KOPT-K1 (cell line): ENCODE measurements at regions not wholly inside any gene's neighbourhood (a gene's known extent, or its start where the extent isn't known, plus 50 kb on each side); places are given as distances from the start of the nearest gene placed in this dataset.
"Not testable (repeated sequence)": the region's sequence is repeated elsewhere in the genome, so short reads cannot be mapped to it uniquely, and the experiment has no call there.

ENCODE experiments used
- H3K27ac ChIP-seq: fragments of 200-600 bp; sonication (generic); 2 replicates; pipeline ENCODE4 v1.5.1; 2016; ENCODE audit warnings: antibody characterized with exemption, mild to moderate bottlenecking, low read depth, low read length; ENCODE audit not compliant: poor library complexity, severe bottlenecking
- H3K36me3 ChIP-seq: fragments of 200-600 bp; sonication (generic); 2 replicates; pipeline ENCODE4 v1.5.1; 2017; ENCODE audit warnings: antibody characterized with exemption, mild to moderate bottlenecking, low read length, moderate library complexity; ENCODE audit not compliant: insufficient read depth
- H3K9me3 ChIP-seq: fragments of 200-600 bp; sonication (generic); 2 replicates; pipeline ENCODE4 v1.5.1; 2017; ENCODE audit warnings: antibody characterized with exemption, low read length, mild to moderate bottlenecking; ENCODE audit not compliant: insufficient read depth, poor library complexity, severe bottlenecking

DNA sequence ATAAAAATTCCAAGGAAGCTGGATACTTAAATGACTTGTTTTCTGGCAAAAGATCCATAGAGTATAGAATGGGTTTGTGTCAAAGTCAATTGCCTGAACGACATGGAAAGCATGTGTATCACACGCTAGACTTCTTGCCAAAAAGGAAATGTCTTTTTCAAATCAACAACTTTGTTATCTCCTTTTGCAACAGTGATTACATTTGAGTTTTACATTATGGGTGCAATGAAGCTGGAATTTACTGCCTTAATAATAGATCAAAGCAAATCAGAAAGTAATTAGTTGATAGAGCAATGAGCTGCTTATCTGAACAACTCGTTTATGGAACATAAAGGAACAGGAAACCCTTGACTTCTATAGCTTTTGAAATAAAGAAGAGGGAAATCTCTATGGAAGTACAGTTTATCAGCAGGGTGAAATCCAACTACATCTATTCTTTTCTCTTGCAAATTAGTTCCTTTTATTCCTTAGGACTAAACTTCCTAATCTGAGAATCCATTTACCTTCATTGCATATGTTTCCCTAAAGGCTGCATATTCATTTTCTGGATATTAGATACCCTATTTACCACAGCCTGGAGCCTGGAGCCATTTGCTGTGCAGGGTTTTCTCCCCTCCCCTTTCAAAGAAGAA, 415.1 kb upstream of the NECTIN3 start:
- H3K27ac ChIP-seq = no peak overlapping the region
- no peaks in the 10 kb centered on the region for H3K9me3 ChIP-seq
- H3K36me3 ChIP-seq = no peaks in the 10 kb centered on the region

DNA sequence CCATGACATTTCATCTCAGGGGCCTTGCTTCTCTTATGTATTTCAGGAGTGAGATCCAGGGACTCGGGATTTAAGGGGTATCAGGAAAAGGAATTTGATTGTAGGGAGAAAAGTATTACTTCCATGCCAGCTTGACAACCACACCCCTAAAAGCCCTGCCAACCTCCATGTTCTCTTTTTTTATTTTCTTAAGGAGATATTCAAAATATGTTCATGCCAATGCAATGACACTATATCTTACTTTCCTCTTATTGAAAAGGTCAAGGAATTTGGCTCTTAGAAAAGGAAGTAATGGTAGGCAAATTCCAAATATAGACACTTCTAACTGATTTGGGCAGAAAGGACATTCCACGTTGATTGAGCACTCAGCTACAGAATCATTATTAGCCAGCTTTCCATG, 407.5 kb upstream of the NECTIN3 start:
- Histone ChIP-seq H3K36me3 (no peaks in the 10 kb centered on the region), H3K9me3 (peaks cover 12% of the 10 kb centered on the region), H3K27ac (no peak overlapping the region)

GRCh38 chr3:110666495-110666894, 405.1 kb upstream of the NECTIN3 start:
- H3K36me3 ChIP-seq = no peaks in the 10 kb centered on the region
- no peak overlapping the region for H3K27ac ChIP-seq
- peaks cover 27% of the 10 kb centered on the region for H3K9me3 ChIP-seq

DNA sequence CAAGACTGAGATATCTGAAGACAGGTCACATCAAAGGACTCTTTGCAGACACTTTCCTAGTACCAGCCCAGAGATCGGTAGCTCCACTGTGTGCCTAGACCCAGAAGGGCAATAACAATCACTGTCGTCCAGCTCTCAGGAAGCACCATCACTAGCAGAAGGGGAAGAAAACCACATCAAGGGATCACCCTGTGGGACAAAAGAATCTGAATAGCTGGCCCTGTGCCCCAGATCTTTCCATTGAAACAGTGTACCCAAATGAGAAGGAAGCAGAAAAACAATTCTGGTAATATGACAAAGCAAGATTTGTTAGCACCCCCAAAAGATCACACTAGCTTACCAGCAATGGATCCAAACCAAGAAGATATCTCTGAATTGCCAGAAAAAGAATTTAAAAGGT, 404.4 kb upstream of the NECTIN3 start:
- Histone ChIP-seq H3K9me3 (peaks cover 25% of the 10 kb centered on the region), H3K27ac (no peak overlapping the region)

GRCh38 chr3:110670407-110670806, 401.2 kb upstream of the NECTIN3 start:
- Histone ChIP-seq H3K9me3 (peaks cover 17% of the 10 kb centered on the region), H3K27ac (no peak overlapping the region), H3K36me3 (no peaks in the 10 kb centered on the region)

More for the DNA sequence above, 404.4 kb upstream of the NECTIN3 start:
- H3K36me3 ChIP-seq = no peaks in the 10 kb centered on the region

DNA sequence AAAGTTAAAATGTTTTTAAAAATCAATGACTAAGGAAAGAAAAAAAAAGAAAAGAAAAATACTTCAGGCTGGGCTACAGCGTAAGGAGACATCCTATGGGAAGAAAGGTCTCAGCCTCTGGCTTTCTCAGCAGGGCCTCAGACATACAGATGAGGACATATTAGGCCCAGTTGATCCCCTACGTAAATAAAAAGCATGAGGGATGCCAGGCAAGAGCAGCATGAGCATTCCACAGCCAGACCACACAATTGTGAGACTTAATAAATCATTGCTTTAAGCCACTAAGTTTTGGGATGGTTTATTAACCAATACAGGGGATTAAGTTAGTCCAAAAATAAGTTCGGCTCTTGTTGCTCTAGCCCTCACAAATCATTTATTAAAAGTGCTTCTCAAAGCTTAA, 394.1 kb upstream of the NECTIN3 start:
- H3K27ac ChIP-seq = no peak overlapping the region
- H3K9me3 ChIP-seq = no peaks in the 10 kb centered on the region
- H3K36me3 ChIP-seq = no peaks in the 10 kb centered on the region

GRCh38 chr3:110679285-110679684, 392.3 kb upstream of the NECTIN3 start:
- Histone ChIP-seq H3K27ac (no peak overlapping the region), H3K9me3 (no peaks in the 10 kb centered on the region), H3K36me3 (no peaks in the 10 kb centered on the region)

- Histone ChIP-seq H3K36me3 (no peaks in the 10 kb centered on the region), H3K9me3 (no peaks in the 10 kb centered on the region)
Observed at GRCh38 chr3:110680450-110680849, 391.2 kb upstream of the NECTIN3 start.

DNA sequence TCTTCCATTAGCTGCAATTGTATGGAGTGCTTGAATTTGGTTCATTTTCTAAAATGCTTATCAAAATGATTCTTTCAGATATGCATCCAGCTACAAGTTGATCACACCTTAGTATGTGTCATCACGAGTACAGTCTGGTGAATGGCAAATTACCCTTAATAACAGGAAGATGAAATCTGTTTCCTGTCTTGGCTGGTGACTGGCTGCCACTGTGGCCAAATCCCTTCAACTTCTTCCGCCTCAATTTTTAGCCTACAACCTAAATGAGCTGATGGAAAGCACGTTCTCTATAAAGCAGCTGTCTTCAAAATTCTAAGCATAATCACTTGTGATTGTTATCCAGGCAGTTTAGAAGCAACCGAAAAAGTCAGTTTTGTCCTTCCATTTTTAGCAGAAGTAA, 387.1 kb upstream of the NECTIN3 start:
- no peaks in the 10 kb centered on the region for H3K36me3 ChIP-seq
- no peak overlapping the region for H3K27ac ChIP-seq
- H3K9me3 ChIP-seq = no peaks in the 10 kb centered on the region

More at GRCh38 chr3:110680450-110680849, 391.2 kb upstream of the NECTIN3 start:
- no peak overlapping the region for H3K27ac ChIP-seq

DNA sequence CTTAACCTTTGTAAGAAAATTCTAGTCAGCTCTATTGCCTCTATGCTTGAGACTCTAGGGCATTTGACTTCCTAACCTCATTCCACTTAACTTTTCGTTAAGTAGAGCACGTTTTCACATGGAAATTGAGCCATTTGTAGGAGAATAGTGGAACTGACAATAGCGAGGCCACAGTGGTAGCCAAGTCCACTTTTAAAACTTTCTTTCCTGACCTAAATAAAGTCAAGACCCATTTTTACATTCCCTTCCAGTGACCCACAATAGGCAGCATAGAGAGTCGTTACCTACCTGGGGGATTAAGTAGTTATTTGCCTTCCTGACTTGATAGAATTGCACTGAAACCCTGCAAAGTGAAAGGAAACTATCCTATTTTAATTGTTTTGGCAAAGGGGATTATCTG, 386.0 kb upstream of the NECTIN3 start:
- no peaks in the 10 kb centered on the region for H3K36me3 ChIP-seq
- no peak overlapping the region for H3K27ac ChIP-seq
- no peaks in the 10 kb centered on the region for H3K9me3 ChIP-seq

DNA sequence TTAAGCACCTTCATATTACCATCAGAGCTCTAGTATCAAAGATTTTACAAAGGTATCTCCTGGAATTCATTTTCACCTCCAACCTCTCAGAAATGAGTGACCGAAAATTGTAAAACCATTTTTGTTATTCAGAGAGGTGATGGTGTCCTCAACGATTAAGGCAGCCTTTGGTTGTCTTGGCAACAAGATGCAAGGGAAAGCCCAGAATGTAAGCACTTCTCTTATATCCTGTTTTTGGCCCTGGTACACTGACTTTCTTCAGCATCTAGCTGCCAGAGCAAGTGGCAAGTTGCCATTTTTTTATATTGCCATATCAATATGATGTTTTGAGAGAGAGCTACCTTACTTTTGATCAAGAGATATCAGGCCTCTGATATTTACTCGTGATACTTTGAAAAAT, 384.9 kb upstream of the NECTIN3 start:
- H3K36me3 ChIP-seq = no peaks in the 10 kb centered on the region
- no peak overlapping the region for H3K27ac ChIP-seq

GRCh38 chr3:110687138-110687537, 384.5 kb upstream of the NECTIN3 start:
- no peaks in the 10 kb centered on the region for H3K36me3 ChIP-seq
- H3K9me3 ChIP-seq = no peaks in the 10 kb centered on the region
- H3K27ac ChIP-seq = no peak overlapping the region

More for the DNA sequence above, 384.9 kb upstream of the NECTIN3 start:
- no peaks in the 10 kb centered on the region for H3K9me3 ChIP-seq

DNA sequence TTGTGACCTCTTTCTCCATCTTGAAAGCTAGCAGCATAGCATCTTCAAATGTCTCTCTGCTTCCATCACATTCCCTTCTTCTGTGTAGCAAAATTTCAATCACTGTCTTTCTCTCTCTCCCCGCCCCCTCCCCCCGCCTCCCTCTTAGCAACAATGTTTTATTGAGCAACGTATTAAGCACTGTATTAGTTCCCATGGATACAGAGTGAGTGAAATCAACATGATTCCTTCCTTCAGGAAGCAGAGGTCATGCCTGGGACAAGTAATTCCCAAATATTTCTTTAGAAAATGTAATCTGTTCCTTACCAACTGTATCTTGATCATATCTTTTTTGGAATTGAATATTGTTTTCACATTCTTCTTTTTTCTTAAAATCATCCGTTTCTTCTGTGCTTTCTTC, 373.7 kb upstream of the NECTIN3 start:
- H3K9me3 ChIP-seq = no peaks in the 10 kb centered on the region
- no peaks in the 10 kb centered on the region for H3K36me3 ChIP-seq
- no peak overlapping the region for H3K27ac ChIP-seq

DNA sequence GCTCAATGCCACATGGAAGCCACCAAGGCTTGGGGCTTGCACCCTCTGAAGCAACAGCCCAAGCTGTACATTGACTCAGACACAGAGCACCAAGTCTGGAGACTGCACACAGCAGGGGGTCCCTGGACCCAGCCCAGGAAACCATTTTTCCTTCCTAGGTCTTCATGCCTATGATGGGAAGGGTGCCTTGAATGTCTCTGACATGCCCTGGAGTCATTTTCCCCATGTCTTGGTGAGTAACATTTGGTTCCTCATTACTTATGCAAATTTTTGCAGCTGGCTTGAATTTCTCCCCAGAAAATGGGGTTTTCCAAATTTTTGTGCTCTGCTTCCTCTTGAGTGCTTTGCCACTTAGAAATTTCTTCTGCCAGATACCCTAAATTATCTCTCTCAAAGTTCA, 367.3 kb upstream of the NECTIN3 start:
- not testable (repeated sequence) for H3K36me3 ChIP-seq, H3K27ac ChIP-seq, H3K9me3 ChIP-seq

DNA sequence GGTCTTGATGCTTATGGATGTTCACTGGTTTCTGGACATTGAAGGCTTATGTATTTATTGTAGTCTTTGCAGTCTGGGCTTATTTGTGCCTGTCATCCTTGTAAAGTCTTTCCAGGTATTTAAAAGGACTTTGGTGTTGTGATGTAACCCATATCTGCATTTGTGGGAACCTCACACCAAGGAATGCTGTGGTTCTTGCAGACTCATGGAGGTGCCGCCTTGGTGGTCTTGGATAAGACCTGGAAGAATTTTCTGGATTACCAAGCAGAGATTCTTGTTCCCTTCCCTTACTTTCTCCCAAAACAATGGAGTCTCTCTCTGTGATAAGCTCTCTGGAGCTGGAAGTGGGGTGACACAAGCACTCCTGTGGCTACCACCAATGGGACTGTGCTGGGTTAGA, 363.5 kb upstream of the NECTIN3 start:
- Histone ChIP-seq H3K9me3 (no peaks in the 10 kb centered on the region), H3K27ac (no peak overlapping the region), H3K36me3 (no peaks in the 10 kb centered on the region)

DNA sequence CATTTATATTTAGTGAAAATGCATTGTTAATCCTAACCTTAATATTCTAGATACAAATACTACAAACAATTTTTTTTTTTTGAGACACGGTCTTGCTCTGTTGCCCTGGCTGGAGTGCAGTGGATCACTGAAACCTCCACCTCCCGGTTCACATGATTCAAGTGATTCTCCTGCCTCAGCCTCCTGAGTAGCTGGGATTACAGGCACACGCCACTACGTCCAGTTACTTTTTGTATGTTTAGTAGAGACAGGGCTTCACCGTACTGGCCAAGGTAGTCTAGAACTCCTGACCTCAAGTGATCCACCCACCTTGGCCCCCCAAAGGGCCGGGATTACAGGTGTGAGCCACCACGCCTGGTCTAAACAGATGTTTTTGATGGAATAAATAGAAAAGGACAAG, 361.5 kb upstream of the NECTIN3 start:
- H3K27ac ChIP-seq = no peak overlapping the region
- H3K9me3 ChIP-seq = no peaks in the 10 kb centered on the region
- no peaks in the 10 kb centered on the region for H3K36me3 ChIP-seq
